Neuronal stem cell (in vitro differentiated cells): ENCODE measurements at regions not wholly inside any gene's neighbourhood (a gene's known extent, or its start where the extent isn't known, plus 50 kb on each side); places are given as distances from the start of the nearest gene placed in this dataset.
"Not testable (repeated sequence)": the region's sequence is repeated elsewhere in the genome, so short reads cannot be mapped to it uniquely, and the experiment has no call there.

ENCODE experiments used
- DNase-seq: peaks from one replicate; pipeline ENCODE4 v3.0.0-alpha.2; 2013; ENCODE audit warnings: low spot score
- H2AFZ ChIP-seq: one replicate; pipeline ENCODE4 v1.6.1; 2013; ENCODE audit warnings: mild to moderate bottlenecking, low read length, inconsistent platforms
- H2AK5ac ChIP-seq: 2 replicates; pipeline ENCODE4 v1.6.1; 2013; ENCODE audit warnings: low read depth, mild to moderate bottlenecking, inconsistent platforms, low read length, moderate library complexity, mixed read lengths
- H2BK120ac ChIP-seq: 2 replicates; pipeline ENCODE4 v1.6.1; 2013; ENCODE audit warnings: low read depth, mild to moderate bottlenecking, inconsistent platforms, low read length, moderate library complexity, mixed read lengths
- H2BK12ac ChIP-seq: one replicate; pipeline ENCODE4 v1.6.1; 2013; ENCODE audit warnings: low read length, inconsistent platforms
- H2BK15ac ChIP-seq: 2 replicates; pipeline ENCODE4 v1.6.1; 2013; ENCODE audit warnings: mild to moderate bottlenecking, low read length, inconsistent platforms, mixed read lengths
- H2BK5ac ChIP-seq: one replicate; pipeline ENCODE4 v1.6.1; 2013; ENCODE audit warnings: inconsistent platforms, mild to moderate bottlenecking, low read length, moderate library complexity
- H3K14ac ChIP-seq: one replicate; pipeline ENCODE4 v1.6.1; 2013; ENCODE audit warnings: low read length, inconsistent platforms
- H3K18ac ChIP-seq: 2 replicates; pipeline ENCODE4 v1.6.1; 2013; ENCODE audit warnings: low read length, inconsistent platforms
- H3K23ac ChIP-seq: 2 replicates; pipeline ENCODE4 v1.6.1; 2013; ENCODE audit warnings: low read depth, mild to moderate bottlenecking, mixed read lengths, low read length, inconsistent platforms; ENCODE audit not compliant: poor library complexity
- H3K27ac ChIP-seq: replicated peaks from 3 replicates; pipeline ENCODE4 v1.5.1; 2013; ENCODE audit warnings: low read length, inconsistent platforms
- H3K27me3 ChIP-seq, 3 experiments: 2 replicates each; pipeline ENCODE4 v1.6.1; 2013; ENCODE audit warnings: low read length in 3 of 3, mild to moderate bottlenecking in 2 of 3, inconsistent platforms in 1 of 3, low read depth in 1 of 3, mixed read lengths in 1 of 3, moderate library complexity in 1 of 3; ENCODE audit not compliant: control insufficient read depth in 3 of 3, insufficient read depth in 3 of 3
- H3K36me3 ChIP-seq, 2 donors: replicated peaks in 1 of 2; 2 replicates each; pipeline ENCODE4 v1.6.1; 2013; ENCODE audit warnings: low read length in 2 of 2; ENCODE audit not compliant: control insufficient read depth in 2 of 2, insufficient read depth in 2 of 2
- H3K4ac ChIP-seq: 2 replicates; pipeline ENCODE4 v1.6.1; 2013; ENCODE audit warnings: inconsistent platforms, mild to moderate bottlenecking, low read length, moderate library complexity
- H3K4me1 ChIP-seq, 2 donors: 1 replicate in 1 of 2; 2 replicates in 1 of 2; pipeline ENCODE4 v1.6.1; 2013; ENCODE audit warnings: low read length in 2 of 2, low read depth in 1 of 2; ENCODE audit not compliant: control insufficient read depth in 2 of 2, insufficient read depth in 1 of 2
- H3K4me2 ChIP-seq: one replicate; pipeline ENCODE4 v1.6.1; 2013; ENCODE audit warnings: mild to moderate bottlenecking, low read length, inconsistent platforms; ENCODE audit not compliant: insufficient read depth, poor library complexity, severe bottlenecking
- H3K4me3 ChIP-seq, 2 donors: 2 replicates each; pipeline ENCODE4 v1.5.1; 2013; ENCODE audit warnings: low read length in 2 of 2, mild to moderate bottlenecking in 2 of 2, inconsistent platforms in 1 of 2, moderate library complexity in 1 of 2
- H3K79me1 ChIP-seq: one replicate; pipeline ENCODE4 v1.6.1; 2013; ENCODE audit warnings: low read depth, mild to moderate bottlenecking, inconsistent platforms, low read length, moderate library complexity
- H3K9ac ChIP-seq: one replicate; pipeline ENCODE4 v1.6.1; 2013; ENCODE audit warnings: mild to moderate bottlenecking, low read depth, low read length, inconsistent platforms; ENCODE audit not compliant: poor library complexity
- H3K9me3 ChIP-seq, 2 donors: replicated peaks in 1 of 2; 2 replicates each; pipeline versions ENCODE3 to v1.6.1; 2013; ENCODE audit warnings: low read length in 2 of 2, mild to moderate bottlenecking in 2 of 2, inconsistent platforms in 1 of 2, low read depth in 1 of 2, mixed read lengths in 1 of 2, moderate library complexity in 1 of 2; ENCODE audit not compliant: control insufficient read depth in 2 of 2, insufficient read depth in 1 of 2
- H4K8ac ChIP-seq: one replicate; pipeline ENCODE4 v1.6.1; 2013; ENCODE audit warnings: low read depth, mild to moderate bottlenecking, inconsistent platforms, low read length, moderate library complexity
- H4K91ac ChIP-seq: one replicate; pipeline ENCODE4 v1.6.1; 2013; ENCODE audit warnings: low read length, low read depth, mild to moderate bottlenecking, inconsistent platforms; ENCODE audit not compliant: poor library complexity
- WGBS, 2 donors: extraction: QIAGEN DNeasy Blood & Tissue Kit; methylation state at CpG; one replicate each; pipeline ENCODE4 v1.1.7; 2013; ENCODE audit warnings: missing lambda C conversion rate in 2 of 2, mixed read lengths in 1 of 2; ENCODE audit not compliant: insufficient read length in 2 of 2, insufficient replicate concordance in 1 of 2; ENCODE audit errors: extremely low coverage in 2 of 2; 5-methylcytosine and 5-hydroxymethylcytosine counted together

DNA sequence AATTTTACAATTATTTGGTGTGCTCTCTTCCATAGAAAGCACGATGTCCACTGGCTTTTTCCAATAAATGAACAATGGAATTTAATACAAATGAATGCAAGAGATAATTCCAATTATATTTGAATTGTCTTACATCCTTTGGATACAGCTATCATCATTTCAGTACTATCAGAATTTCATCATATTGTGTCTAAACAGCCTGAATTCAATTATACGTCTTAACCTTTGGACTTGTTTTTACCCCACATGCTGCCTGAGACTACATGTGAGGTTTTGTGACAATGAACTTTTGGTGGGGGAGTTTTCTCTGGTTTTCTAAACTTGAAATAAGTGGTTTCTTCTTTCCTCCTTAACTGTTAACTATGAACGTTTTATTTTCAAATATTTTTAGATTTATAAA lies 1176.0 kb downstream of the EPHA7 start:
- H3K14ac ChIP-seq, result no peak overlapping the region
- H2BK5ac ChIP-seq, result no peak overlapping the region
- no peak overlapping the region for H4K91ac ChIP-seq
- no peak overlapping the region for H3K9ac ChIP-seq
- H3K4me2 ChIP-seq, result no peak overlapping the region
- no peaks in the 10 kb centered on the region for H3K79me1 ChIP-seq
- H4K8ac ChIP-seq, result no peak overlapping the region
- no peak overlapping the region for H2BK120ac ChIP-seq
- no CpG with 5 or more reads among the region's 3 CpGs for WGBS, 2 donors
- H2AFZ ChIP-seq, result no peak overlapping the region
- H3K18ac ChIP-seq, result no peak overlapping the region
- H3K36me3 ChIP-seq, result no peaks in the 10 kb centered on the region
- no peaks in the 10 kb centered on the region for H3K27me3 ChIP-seq
- H3K4ac ChIP-seq, result no peak overlapping the region
- no peak for DNase-seq
- H2AK5ac ChIP-seq, result no peak overlapping the region
- no peak overlapping the region for H2BK12ac ChIP-seq
- no peaks in the 10 kb centered on the region for H3K9me3 ChIP-seq
- H3K4me1 ChIP-seq, result no peaks in the 10 kb centered on the region
- H2BK15ac ChIP-seq, result no peak overlapping the region
- no peak overlapping the region for H3K27ac ChIP-seq
- no peak overlapping the region for H3K4me3 ChIP-seq
- H3K23ac ChIP-seq, result no peak overlapping the region

DNA sequence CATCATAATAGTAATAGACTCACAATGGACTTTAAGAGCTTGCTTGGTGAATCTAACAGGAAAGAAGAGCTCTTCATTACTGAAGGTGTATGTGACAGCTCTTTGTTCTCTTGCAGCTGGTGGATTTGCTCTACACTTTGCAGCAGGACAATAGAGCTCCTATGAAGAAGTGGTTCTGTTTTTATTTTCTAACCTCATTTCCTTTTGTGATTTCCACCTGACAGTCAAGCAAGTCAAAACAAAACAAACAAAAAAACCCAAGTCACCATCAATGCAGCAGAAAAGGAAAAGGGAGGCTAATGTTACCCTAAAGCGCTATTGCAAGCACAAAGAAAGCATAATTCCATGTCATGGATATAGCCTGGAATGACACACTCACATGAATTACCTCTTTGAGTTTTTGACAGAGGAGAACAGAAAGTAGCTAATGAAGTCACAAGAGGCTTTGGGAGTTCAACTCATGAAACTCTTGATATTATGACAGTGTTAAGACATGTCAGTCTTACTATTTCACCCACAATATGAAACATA lies 1188.1 kb downstream of the EPHA7 start:
- Histone ChIP-seq H3K27ac (no peak overlapping the region), H3K23ac (no peak overlapping the region), H2BK5ac (no peak overlapping the region), H3K4me1 (peaks cover 0 to 6% of the 10 kb centered on the region in 2 donors), H3K79me1 (no peaks in the 10 kb centered on the region), H2BK15ac (no peak overlapping the region), H3K4ac (no peak overlapping the region), H4K91ac (no peak overlapping the region), H3K36me3 (no peaks in the 10 kb centered on the region), H2AFZ (no peak overlapping the region), H2BK120ac (no peak overlapping the region), H3K18ac (no peak overlapping the region), H4K8ac (no peak overlapping the region), H2AK5ac (no peak overlapping the region), H2BK12ac (no peak overlapping the region), H3K14ac (no peak overlapping the region), H3K9ac (no peak overlapping the region), H3K9me3 (no peaks in the 10 kb centered on the region), H3K4me3 (no peak overlapping the region), H3K27me3 (no peaks in the 10 kb centered on the region), H3K4me2 (no peak overlapping the region)
- no peak for DNase-seq
- no CpG with 5 or more reads among the region's 1 CpG for whole genome bisulfite sequencing, 2 donors

DNA sequence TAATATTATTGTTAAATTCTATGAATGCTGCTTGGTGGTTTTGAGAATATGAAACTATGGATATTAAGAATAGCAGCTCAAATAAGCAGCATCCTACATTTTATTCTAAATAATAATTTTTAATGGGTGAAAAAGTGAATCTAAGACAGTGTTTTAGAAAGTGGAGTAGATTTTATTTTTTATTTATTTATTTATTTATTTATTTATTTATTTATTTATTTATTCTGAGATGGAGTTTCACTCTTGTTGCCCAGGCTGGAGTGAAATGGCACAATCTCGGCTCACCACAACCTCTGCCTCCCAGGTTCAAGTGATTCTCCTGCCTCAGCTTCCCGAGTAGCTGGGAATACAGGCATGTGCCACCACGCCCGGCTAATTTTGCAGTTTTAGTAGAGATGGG lies 1199.4 kb downstream of the EPHA7 start:
- H3K4me2 ChIP-seq, H3K27me3 ChIP-seq, H3K9me3 ChIP-seq, H4K8ac ChIP-seq, H3K14ac ChIP-seq, H3K27ac ChIP-seq, H2AK5ac ChIP-seq, H2BK120ac ChIP-seq, H2BK15ac ChIP-seq, H3K79me1 ChIP-seq, H3K9ac ChIP-seq, H3K4ac ChIP-seq, DNase-seq, H3K4me3 ChIP-seq, H3K4me1 ChIP-seq, H3K36me3 ChIP-seq, H2BK5ac ChIP-seq, H4K91ac ChIP-seq, H3K18ac ChIP-seq, H2BK12ac ChIP-seq, H2AFZ ChIP-seq, H3K23ac ChIP-seq: not testable (repeated sequence)
- WGBS, 2 donors, result no CpG with 5 or more reads among the region's 4 CpGs

DNA sequence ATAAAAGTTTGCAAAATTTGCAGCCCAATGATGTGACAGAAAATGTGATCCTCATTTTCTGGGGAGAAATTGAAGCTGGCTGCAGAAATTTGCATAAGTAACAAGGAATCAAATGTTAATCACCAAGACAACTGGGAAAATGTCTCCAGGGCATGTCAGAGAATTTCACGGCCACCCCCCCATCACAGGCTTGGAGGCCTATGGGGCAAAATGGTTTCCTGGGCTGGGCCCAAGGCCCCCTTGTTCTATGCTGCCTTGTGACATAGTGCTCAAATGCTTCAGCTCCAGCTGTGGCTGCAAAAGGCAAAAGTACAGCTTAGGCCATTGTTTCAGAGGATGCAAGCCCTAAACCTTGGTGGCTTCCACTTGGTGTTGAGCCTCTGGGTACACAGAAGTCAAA lies 1202.6 kb downstream of the EPHA7 start:
- Histone ChIP-seq H2AFZ (no peak overlapping the region), H2BK120ac (no peak overlapping the region), H3K4me3 (no peak overlapping the region), H2AK5ac (no peak overlapping the region), H4K8ac (no peak overlapping the region), H3K23ac (no peak overlapping the region), H3K36me3 (no peaks in the 10 kb centered on the region), H3K79me1 (no peaks in the 10 kb centered on the region), H3K4ac (no peak overlapping the region), H3K27me3 (no peaks in the 10 kb centered on the region), H2BK12ac (no peak overlapping the region), H3K9me3 (peaks cover 0 to 2% of the 10 kb centered on the region in 2 donors), H3K9ac (no peak overlapping the region), H3K18ac (no peak overlapping the region), H3K14ac (no peak overlapping the region), H3K4me2 (no peak overlapping the region), H2BK5ac (no peak overlapping the region), H4K91ac (no peak overlapping the region), H3K27ac (no peak overlapping the region), H3K4me1 (no peaks in the 10 kb centered on the region), H2BK15ac (no peak overlapping the region)
- no CpG with 5 or more reads among the region's 1 CpG for WGBS, 2 donors
- no peak for DNase-seq
